ENCODE measurements at regions not wholly inside any gene's neighbourhood (a gene's known extent, or its start where the extent isn't known, plus 50 kb on each side); places are given as distances from the start of the nearest gene placed in this dataset.

GRCh38 chr7:136717910-136718557 lies 150.4 kb upstream of the CHRM2 start:
- Histone ChIP-seq H2BK15ac (ENCODE audit: low read depth, low read length) (no peak overlapping the region), H3K27ac (ENCODE audit: insufficient read length, low read depth, low read length) (no peak overlapping the region), H3K4ac (ENCODE audit: low read depth, low read length) (no peak overlapping the region), H2BK12ac (ENCODE audit: insufficient read length, low read depth, low read length) (no peak overlapping the region), H2AFZ (ENCODE audit: low read length) (no peak overlapping the region), H3T11ph (ENCODE audit: low read length) (no peak overlapping the region), H3K14ac (ENCODE audit: insufficient read depth, low read length) (no peak overlapping the region), H3K56ac (ENCODE audit: insufficient read length, low read depth, low read length) (no peak overlapping the region), H2BK120ac (ENCODE audit: low read depth, low read length, poor library complexity, severe bottlenecking) (no peak overlapping the region), H3K23me2 (ENCODE audit: insufficient read length, low read depth, low read length, poor library complexity, severe bottlenecking) (no peaks in the 10 kb centered on the region), H3K9ac (ENCODE audit: extremely low read depth, insufficient read length, low read length) (no peak overlapping the region), H3K4me1 (ENCODE audit: insufficient read depth, low read length) (peaks cover 3% of the 10 kb centered on the region; the same call in 1 of the 2 replicates), H4K20me1 (ENCODE audit: control insufficient read depth, insufficient read depth, insufficient read length) (no peaks in the 10 kb centered on the region), H3K18ac (ENCODE audit: insufficient read length, low read depth, low read length) (no peak overlapping the region), H3K4me2 (ENCODE audit: insufficient read depth, insufficient read length, low read length) (no peak overlapping the region), H3K9me3 (ENCODE audit: control insufficient read depth, low read depth, low read length) (no peaks in the 10 kb centered on the region), H4K8ac (replicated peaks; ENCODE audit: insufficient read length, low read depth, low read length) (no peak overlapping the region), H2BK20ac (ENCODE audit: low read depth, low read length, poor library complexity, severe bottlenecking) (no peak overlapping the region), H3K27me3 (ENCODE audit: insufficient read depth, low read length) (no peaks in the 10 kb centered on the region), H3K79me1 (ENCODE audit: insufficient read depth, low read depth, low read length, poor library complexity, severe bottlenecking) (no peaks in the 10 kb centered on the region), H2BK5ac (ENCODE audit: insufficient read length, low read length) (no peak overlapping the region), H4K5ac (ENCODE audit: insufficient read length, low read depth, low read length) (no peak overlapping the region), H4K91ac (ENCODE audit: insufficient read length, low read depth, low read length) (no peak overlapping the region), H3K23ac (ENCODE audit: insufficient read length, low read depth, low read length) (no peak overlapping the region), H2AK5ac (ENCODE audit: insufficient read length, low read length) (no peak overlapping the region), H3K79me2 (ENCODE audit: insufficient read depth, low read length) (no peaks in the 10 kb centered on the region)
- Mint-ChIP-seq H3K4me3 (no peak overlapping the region), H3K9me3 (no peaks in the 10 kb centered on the region), H3K27me3 (ENCODE audit: low read depth) (no peaks in the 10 kb centered on the region), H3K27ac (0 out of 7 replicates have a peak overlapping the region, but pooled peaks of 1 of the 3 experiments have one; percentile 60), H3K36me3 (ENCODE audit: insufficient read depth in 1 of 3, low read depth in 3 of 3) (no peaks in the 10 kb centered on the region), H3K4me1 (peaks cover 9 to 12% of the 10 kb centered on the region in 2 experiments)
- TF ChIP-seq CTCF (conservative IDR thresholded peaks at IDR 0.05) = no peak
- DNase-seq = no peak
- no CpG with 5 or more reads among the region's 6 CpGs for WGBS (ENCODE audit: extremely low coverage, insufficient read length, low lambda C conversion rate)
